IMR-90 (cell line): ENCODE measurements at regions not wholly inside any gene's neighbourhood (a gene's known extent, or its start where the extent isn't known, plus 50 kb on each side); places are given as distances from the start of the nearest gene placed in this dataset.

Source experiments
- ATAC-seq: fragments of 200-7000 bp; cut with Tn5 transposase; 2 replicates; pipeline ENCODE4 v1.9.1; 2020; ENCODE audit warnings: low read depth, mild to moderate bottlenecking, moderate library complexity
- BruUV-seq: library from RNA; stranded (reverse); fragments of 400-500 nt; replicated peaks from 2 replicates; lab custom pipeline; 2021; lab: Mats Ljungman, UMichigan
- CTCF ChIA-PET: fragments of 300-600 bp; formaldehyde crosslinking; extraction: SDS; loops from one replicate; lab custom pipeline; 2021; ENCODE audit warnings: antibody characterized with exemption; lab: Yijun Ruan, JAX
- POLR2A ChIA-PET: fragments of 300-600 bp; sonication (Branson Sonifier 250); formaldehyde crosslinking; loops from one replicate; lab custom pipeline; 2022; ENCODE audit warnings: antibody characterized with exemption; ENCODE audit not compliant: unreplicated experiment; lab: Charles Lee
- DNase-seq: peaks from one replicate; pipeline ENCODE4 v3.0.0; 2013
- H2AFZ ChIP-seq: replicated peaks from 2 replicates; pipeline ENCODE3; 2013; ENCODE audit warnings: low read length, mild to moderate bottlenecking; ENCODE audit not compliant: poor library complexity
- H2AK5ac ChIP-seq: 2 replicates; pipeline ENCODE4 v1.6.1; 2013; ENCODE audit warnings: low read depth, low read length, inconsistent platforms
- H2AK9ac ChIP-seq: replicated peaks from 2 replicates; pipeline ENCODE3; 2013; ENCODE audit warnings: mild to moderate bottlenecking, low read depth, low read length, moderate library complexity; ENCODE audit not compliant: poor library complexity
- H2BK120ac ChIP-seq: 2 replicates; pipeline ENCODE4 v1.6.1; 2013; ENCODE audit warnings: low read depth, low read length, inconsistent platforms
- H2BK15ac ChIP-seq: 3 replicates; pipeline ENCODE4 v1.6.1; 2013; ENCODE audit warnings: low read depth, low read length, inconsistent platforms
- H2BK20ac ChIP-seq: 2 replicates; pipeline ENCODE4 v1.6.1; 2013; ENCODE audit warnings: low read depth, mild to moderate bottlenecking, inconsistent platforms, low read length, moderate library complexity
- H2BK5ac ChIP-seq: 2 replicates; pipeline ENCODE4 v1.6.1; 2013; ENCODE audit warnings: mild to moderate bottlenecking, low read depth, low read length, inconsistent platforms; ENCODE audit not compliant: poor library complexity, severe bottlenecking
- H3K14ac ChIP-seq: replicated peaks from 2 replicates; pipeline ENCODE4 v1.6.1; 2013; ENCODE audit warnings: low read depth, low read length, inconsistent platforms
- H3K18ac ChIP-seq: 2 replicates; pipeline ENCODE4 v1.6.1; 2013; ENCODE audit warnings: low read depth, low read length, control low read depth
- H3K23ac ChIP-seq: 2 replicates; pipeline ENCODE4 v1.6.1; 2013; ENCODE audit warnings: low read depth, low read length, inconsistent platforms
- H3K27ac ChIP-seq: 2 replicates; pipeline ENCODE4 v1.5.1; 2013; ENCODE audit warnings: mild to moderate bottlenecking, control low read depth, low read length; ENCODE audit not compliant: insufficient read depth
- H3K27me3 ChIP-seq: 2 replicates; pipeline ENCODE4 v1.6.1; 2013; ENCODE audit warnings: low read length; ENCODE audit not compliant: control insufficient read depth, insufficient read depth
- H3K36me3 ChIP-seq: 2 replicates; pipeline ENCODE4 v1.6.1; 2013; ENCODE audit warnings: low read length, mixed read lengths; ENCODE audit not compliant: control insufficient read depth, insufficient read depth
- H3K4ac ChIP-seq: 2 replicates; pipeline ENCODE4 v1.6.1; 2013; ENCODE audit warnings: low read depth, low read length, inconsistent platforms
- H3K4me1 ChIP-seq: 2 replicates; pipeline ENCODE4 v1.6.1; 2013; ENCODE audit warnings: low read length, mixed read lengths; ENCODE audit not compliant: control insufficient read depth, insufficient read depth
- H3K4me2 ChIP-seq: 2 replicates; pipeline ENCODE4 v1.6.1; 2013; ENCODE audit warnings: low read depth, mild to moderate bottlenecking, control low read depth, low read length, moderate library complexity
- H3K4me3 ChIP-seq: 2 replicates; pipeline ENCODE4 v1.5.1; 2013; ENCODE audit warnings: low read depth, mild to moderate bottlenecking, control low read depth, low read length, moderate library complexity; ENCODE audit not compliant: insufficient read depth
- H3K56ac ChIP-seq: 2 replicates; pipeline ENCODE4 v1.6.1; 2013; ENCODE audit warnings: low read length, inconsistent platforms; ENCODE audit not compliant: insufficient read depth; ENCODE audit errors: extremely low read depth
- H3K79me1 ChIP-seq, 2 experiments: 2 replicates each; pipeline ENCODE4 v1.6.1; 2013; ENCODE audit warnings: low read length in 2 of 2, inconsistent platforms in 1 of 2, low read depth in 1 of 2
- H3K9ac ChIP-seq: 2 replicates; pipeline ENCODE4 v1.6.1; 2013; ENCODE audit warnings: low read depth, low read length, control low read depth
- H3K9me1 ChIP-seq: 2 replicates; pipeline ENCODE4 v1.6.1; 2013; ENCODE audit warnings: low read length, inconsistent platforms; ENCODE audit not compliant: insufficient read depth
- H3K9me3 ChIP-seq: 2 replicates; pipeline ENCODE4 v1.6.1; 2013; ENCODE audit warnings: low read length; ENCODE audit not compliant: control insufficient read depth, insufficient read depth
- H4K20me1 ChIP-seq: 2 replicates; pipeline ENCODE4 v1.6.1; 2013; ENCODE audit warnings: low read length, inconsistent platforms; ENCODE audit not compliant: insufficient read depth
- H4K5ac ChIP-seq: 2 replicates; pipeline ENCODE4 v1.6.1; 2013; ENCODE audit warnings: mild to moderate bottlenecking, low read depth, low read length, control low read depth
- H4K8ac ChIP-seq, 2 experiments: 2 replicates each; pipeline ENCODE4 v1.6.1; 2013; ENCODE audit warnings: low read depth in 2 of 2, low read length in 2 of 2, control low read depth in 1 of 2, inconsistent platforms in 1 of 2
- H4K91ac ChIP-seq: 2 replicates; pipeline ENCODE4 v1.6.1; 2013; ENCODE audit warnings: low read depth, low read length, inconsistent platforms; ENCODE audit not compliant: insufficient read depth
- CHD1 ChIP-seq: IDR thresholded peaks from 2 replicates; pipeline ENCODE4 v1.6.1; 2012; ENCODE audit warnings: low read depth, low read length, improper control_type of control experiment
- FOS ChIP-seq: fragments of 150-350 bp; IDR thresholded peaks from 2 replicates; pipeline ENCODE4 v1.6.1; 2016; ENCODE audit warnings: low read depth, low read length
- MAFK ChIP-seq: IDR thresholded peaks from 2 replicates; pipeline ENCODE4 v1.6.1; 2012; ENCODE audit warnings: low read depth, low read length, improper control_type of control experiment
- MAZ ChIP-seq: IDR thresholded peaks from 2 replicates; pipeline ENCODE4 v1.6.1; 2012; ENCODE audit warnings: low read depth, mild to moderate bottlenecking, low read length, improper control_type of control experiment, moderate library complexity, borderline replicate concordance
- MXI1 ChIP-seq: IDR thresholded peaks from 2 replicates; pipeline ENCODE4 v1.6.1; 2012; ENCODE audit warnings: low read depth, mild to moderate bottlenecking, low read length, moderate library complexity, borderline replicate concordance
- NFE2L2 ChIP-seq: fragments of 150-350 bp; IDR thresholded peaks from 2 replicates; pipeline ENCODE4 v1.6.1; 2016; ENCODE audit warnings: low read depth, mild to moderate bottlenecking, low read length
- POLR2A ChIP-seq: IDR thresholded peaks from 2 replicates; pipeline ENCODE4 v1.6.1; 2012; ENCODE audit warnings: mild to moderate bottlenecking, low read depth, low read length
- RCOR1 ChIP-seq: IDR thresholded peaks from 2 replicates; pipeline ENCODE4 v1.6.1; 2012; ENCODE audit warnings: mild to moderate bottlenecking, low read length, improper control_type of control experiment; ENCODE audit not compliant: insufficient replicate concordance
- RFX5 ChIP-seq: IDR thresholded peaks from 2 replicates; pipeline ENCODE4 v1.8.0; 2012; ENCODE audit warnings: low read depth, mild to moderate bottlenecking, low read length, moderate library complexity
- SMC3 ChIP-seq: fragments of 150-350 bp; IDR thresholded peaks from 2 replicates; pipeline ENCODE4 v1.6.1; 2016; ENCODE audit warnings: low read depth, mild to moderate bottlenecking, antibody characterized with exemption, low read length, moderate library complexity
- WGBS, 2 experiments: methylation state at CpG; one replicate each; pipeline versions ENCODE4 v1.1.5 to v1.1.7; 2013; ENCODE audit warnings: missing lambda C conversion rate in 2 of 2; ENCODE audit not compliant: insufficient read length in 1 of 2; ENCODE audit errors: extremely low coverage in 2 of 2; 5-methylcytosine and 5-hydroxymethylcytosine counted together
- dilution Hi-C: fragments of 300-500 bp; cut with HindIII; formaldehyde crosslinking; loops from one replicate; pipeline ENCODE4 v1.14.3; 2018; ENCODE audit warnings: low sequenced_read_pairs; ENCODE audit not compliant: unreplicated experiment
- in situ Hi-C: fragments of 300-500 bp; cut with MboI; formaldehyde crosslinking; loops from 3 replicates; pipeline ENCODE4 v1.14.3; 2019; ENCODE audit warnings: low sequenced_read_pairs, inconsistent platforms, mixed read lengths
- intact Hi-C: fragments of 100-400 bp; cut with micrococcal nuclease; formaldehyde crosslinking; loops from 2 replicates; pipeline ENCODE4 v1.10.0; 2022
- TF ChIP-seq, protein P1 (sequence below): fragments of 150-350 bp; IDR thresholded peaks from 2 replicates; pipeline ENCODE4 v1.6.1; 2016; ENCODE audit warnings: low read depth, mild to moderate bottlenecking, low read length, moderate library complexity, borderline replicate concordance
- TF ChIP-seq, protein P2 (sequence below): fragments of 150-350 bp; IDR thresholded peaks from 2 replicates; pipeline ENCODE4 v1.6.1; 2017; ENCODE audit warnings: mild to moderate bottlenecking, antibody characterized with exemption, low read length, low read depth

DNA sequence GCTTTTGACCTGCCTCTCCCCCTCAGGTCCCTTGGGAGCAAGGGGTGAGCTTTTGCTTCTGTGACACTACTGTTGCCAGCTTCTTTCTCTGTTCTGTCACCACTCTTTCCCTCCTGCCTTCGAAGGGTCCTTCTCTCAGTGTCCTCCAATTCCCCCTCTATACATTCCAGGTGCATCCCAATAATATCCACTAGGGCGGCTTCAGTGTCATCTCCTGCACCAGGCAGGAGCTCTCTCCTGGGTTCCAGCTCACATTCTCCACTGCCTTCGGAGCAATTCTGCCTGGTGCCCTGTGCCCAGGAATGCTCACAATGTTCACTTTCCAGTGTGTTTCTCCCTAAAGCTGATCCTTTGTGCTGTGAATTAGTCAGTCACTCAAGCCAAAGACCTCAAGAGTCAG is 83.9 kb upstream of the CXCL14 start:
- Histone ChIP-seq H3K23ac (no peak overlapping the region), H3K56ac (no peak overlapping the region), H3K4me1 (no peaks in the 10 kb centered on the region), H3K4ac (no peak overlapping the region), H3K4me2 (no peak overlapping the region), H3K36me3 (no peaks in the 10 kb centered on the region), H2BK20ac (no peak overlapping the region), H3K9me3 (no peaks in the 10 kb centered on the region), H4K8ac (no peak overlapping the region), H3K27me3 (no peaks in the 10 kb centered on the region), H3K9me1 (no peaks in the 10 kb centered on the region), H3K9ac (no peak overlapping the region), H3K18ac (no peak overlapping the region), H2BK5ac (no peak overlapping the region), H4K91ac (no peak overlapping the region), H2BK120ac (no peak overlapping the region), H2AK9ac (no peak overlapping the region), H2BK15ac (no peak overlapping the region), H2AFZ (no peak overlapping the region), H4K20me1 (no peaks in the 10 kb centered on the region), H2AK5ac (no peak overlapping the region), H4K5ac (no peak overlapping the region), H3K27ac (no peak overlapping the region), H3K14ac (no peak overlapping the region), H3K4me3 (no peak overlapping the region), H3K79me1 (no peaks in the 10 kb centered on the region)
- no peak for DNase-seq
- intact Hi-C loops: no loop called here
- ChIA-PET CTCF (no interaction called here), POLR2A (no interaction called here)
- no TSS peak for BruUV-seq
- in situ Hi-C loops: loop anchor here (25.0 kb wide), 1 partner anchor 450 kb away; no protein-coding TSS in a partner anchor
- dilution Hi-C loops: no loop called here
- 52% methylated on average over 3 of the region's 3 CpGs; no CpG with 5 or more reads in 1 of the 2 experiments for WGBS, 2 experiments
- TF ChIP-seq RCOR1: no peak
- no peak for TF ChIP-seq MAFK
- TF ChIP-seq MAZ: no peak
- TF ChIP-seq FOS: no peak
- TF ChIP-seq, protein P1, sequence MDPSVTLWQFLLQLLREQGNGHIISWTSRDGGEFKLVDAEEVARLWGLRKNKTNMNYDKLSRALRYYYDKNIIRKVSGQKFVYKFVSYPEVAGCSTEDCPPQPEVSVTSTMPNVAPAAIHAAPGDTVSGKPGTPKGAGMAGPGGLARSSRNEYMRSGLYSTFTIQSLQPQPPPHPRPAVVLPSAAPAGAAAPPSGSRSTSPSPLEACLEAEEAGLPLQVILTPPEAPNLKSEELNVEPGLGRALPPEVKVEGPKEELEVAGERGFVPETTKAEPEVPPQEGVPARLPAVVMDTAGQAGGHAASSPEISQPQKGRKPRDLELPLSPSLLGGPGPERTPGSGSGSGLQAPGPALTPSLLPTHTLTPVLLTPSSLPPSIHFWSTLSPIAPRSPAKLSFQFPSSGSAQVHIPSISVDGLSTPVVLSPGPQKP: no peak
- TF ChIP-seq RFX5: no peak
- no peak for TF ChIP-seq SMC3
- TF ChIP-seq CHD1: no peak
- TF ChIP-seq, protein P2, sequence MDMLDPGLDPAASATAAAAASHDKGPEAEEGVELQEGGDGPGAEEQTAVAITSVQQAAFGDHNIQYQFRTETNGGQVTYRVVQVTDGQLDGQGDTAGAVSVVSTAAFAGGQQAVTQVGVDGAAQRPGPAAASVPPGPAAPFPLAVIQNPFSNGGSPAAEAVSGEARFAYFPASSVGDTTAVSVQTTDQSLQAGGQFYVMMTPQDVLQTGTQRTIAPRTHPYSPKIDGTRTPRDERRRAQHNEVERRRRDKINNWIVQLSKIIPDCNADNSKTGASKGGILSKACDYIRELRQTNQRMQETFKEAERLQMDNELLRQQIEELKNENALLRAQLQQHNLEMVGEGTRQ: no peak
- no peak for TF ChIP-seq MXI1
- TF ChIP-seq POLR2A: no peak
- TF ChIP-seq NFE2L2: no peak
- ATAC-seq: no peak
